ENCODE measurements at regions not wholly inside any gene's neighbourhood (a gene's known extent, or its start where the extent isn't known, plus 50 kb on each side); places are given as distances from the start of the nearest gene placed in this dataset.

GRCh38 chrX:138954976-138955375, 243.5 kb upstream of the FGF13 start:
- no peaks in the 10 kb centered on the region for H3K27me3 ChIP-seq (replicated peaks in 1 of 4; ENCODE audit: control extremely low read depth in 1 of 4, control insufficient read depth in 3 of 4, insufficient read depth in 4 of 4, low read length in 3 of 4)
- H3K9me3 ChIP-seq (ENCODE audit: control extremely low read depth in 1 of 3, control insufficient read depth in 2 of 3, insufficient read depth in 1 of 3, low read length in 2 of 3): no peaks in the 10 kb centered on the region
- no peak overlapping the region for H3K27ac Mint-ChIP-seq
- H3K79me2 ChIP-seq (ENCODE audit: control insufficient read depth, insufficient read depth, low read length): no peaks in the 10 kb centered on the region
- no peaks in the 10 kb centered on the region for H3K36me3 ChIP-seq (replicated peaks in 1 of 2; ENCODE audit: control extremely low read depth in 1 of 2, control insufficient read depth in 1 of 2, extremely low read depth in 1 of 2, insufficient read depth in 2 of 2, low read length in 1 of 2)
- DNase-seq (no peak), ATAC-seq (ENCODE audit: low read depth) (no peak)
- H3K4me3 Mint-ChIP-seq: no peak overlapping the region
- ChIA-PET POLR2A (no interaction called here), CTCF (no interaction called here)
- H3K4me2 ChIP-seq (replicated peaks; ENCODE audit: low read depth, low read length, poor library complexity, severe bottlenecking): no peak overlapping the region
- no peak for TF ChIP-seq CTCF (IDR thresholded peaks at IDR 0.05)
- no peak for TF ChIP-seq EZH2 (IDR thresholded peaks at IDR 0.05; ENCODE audit: borderline replicate concordance, insufficient read depth, low read depth, low read length, poor library complexity, severe bottlenecking)
- no peak overlapping the region for H2AFZ ChIP-seq (ENCODE audit: insufficient read depth, low read depth, low read length, poor library complexity, severe bottlenecking)
- no peaks in the 10 kb centered on the region for H3K4me1 ChIP-seq (ENCODE audit: control insufficient read depth in 2 of 2, insufficient read depth in 2 of 2, low read length in 2 of 2)
- H3K27ac ChIP-seq (ENCODE audit: low read length in 2 of 2): no peak overlapping the region
- H3K4me1 Mint-ChIP-seq: no peaks in the 10 kb centered on the region
- H3K4me3 ChIP-seq (ENCODE audit: control extremely low read depth in 1 of 5, extremely low read depth in 1 of 5, insufficient read depth in 1 of 5, low read depth in 2 of 5, low read length in 4 of 5): no peak overlapping the region
- no CpG with 5 or more reads among the region's 5 CpGs for WGBS (ENCODE audit: insufficient coverage)
- intact Hi-C loops (cut with micrococcal nuclease): no loop called here
- no peaks in the 10 kb centered on the region for H3K9me3 Mint-ChIP-seq (ENCODE audit: insufficient read depth)
- H3K27me3 Mint-ChIP-seq: no peaks in the 10 kb centered on the region
- no peak overlapping the region for H3K9ac ChIP-seq (ENCODE audit: low read length)
- H4K20me1 ChIP-seq (ENCODE audit: control insufficient read depth, insufficient read depth, low read length, poor library complexity, severe bottlenecking): no peaks in the 10 kb centered on the region

- no CpG with 5 or more reads among the region's 3 CpGs for WGBS (ENCODE audit: insufficient coverage)
- H3K79me2 ChIP-seq (ENCODE audit: control insufficient read depth, insufficient read depth, low read length): no peaks in the 10 kb centered on the region
- TF ChIP-seq CTCF (IDR thresholded peaks at IDR 0.05): no peak
- no peak for TF ChIP-seq EZH2 (IDR thresholded peaks at IDR 0.05; ENCODE audit: borderline replicate concordance, insufficient read depth, low read depth, low read length, poor library complexity, severe bottlenecking)
- ChIA-PET CTCF (no interaction called here), POLR2A (no interaction called here)
- no peak overlapping the region for H3K9ac ChIP-seq (ENCODE audit: low read length)
- Mint-ChIP-seq H3K27me3 (no peaks in the 10 kb centered on the region), H3K4me1 (no peaks in the 10 kb centered on the region), H3K9me3 (ENCODE audit: insufficient read depth) (peaks cover 3% of the 10 kb centered on the region), H3K4me3 (no peak overlapping the region), H3K27ac (no peak overlapping the region)
- ATAC-seq (ENCODE audit: low read depth): no peak
- no peaks in the 10 kb centered on the region for H4K20me1 ChIP-seq (ENCODE audit: control insufficient read depth, insufficient read depth, low read length, poor library complexity, severe bottlenecking)
- H3K4me3 ChIP-seq (ENCODE audit: control extremely low read depth in 1 of 5, extremely low read depth in 1 of 5, insufficient read depth in 1 of 5, low read depth in 2 of 5, low read length in 4 of 5): no peak overlapping the region
- no peak overlapping the region for H2AFZ ChIP-seq (ENCODE audit: insufficient read depth, low read depth, low read length, poor library complexity, severe bottlenecking)
- H3K27me3 ChIP-seq (replicated peaks in 1 of 4; ENCODE audit: control extremely low read depth in 1 of 4, control insufficient read depth in 3 of 4, insufficient read depth in 4 of 4, low read length in 3 of 4): no peaks in the 10 kb centered on the region
- no peaks in the 10 kb centered on the region for H3K36me3 ChIP-seq (replicated peaks in 1 of 2; ENCODE audit: control extremely low read depth in 1 of 2, control insufficient read depth in 1 of 2, extremely low read depth in 1 of 2, insufficient read depth in 2 of 2, low read length in 1 of 2)
- no peak for DNase-seq
- no peak overlapping the region for H3K27ac ChIP-seq (ENCODE audit: low read length in 2 of 2)
- H3K4me1 ChIP-seq (ENCODE audit: control insufficient read depth in 2 of 2, insufficient read depth in 2 of 2, low read length in 2 of 2): no peaks in the 10 kb centered on the region
- no peak overlapping the region for H3K4me2 ChIP-seq (replicated peaks; ENCODE audit: low read depth, low read length, poor library complexity, severe bottlenecking)
- intact Hi-C loops (cut with micrococcal nuclease): no loop called here
- H3K9me3 ChIP-seq (ENCODE audit: control extremely low read depth in 1 of 3, control insufficient read depth in 2 of 3, insufficient read depth in 1 of 3, low read length in 2 of 3): no peaks in the 10 kb centered on the region
These were observed 235.4 kb upstream of the FGF13 start for GRCh38 chrX:138946926-138947325.
